ENCODE measurements at regions not wholly inside any gene's neighbourhood (a gene's known extent, or its start where the extent isn't known, plus 50 kb on each side); places are given as distances from the start of the nearest gene placed in this dataset.

GRCh38 chr1:239757716-239758115, 334.0 kb upstream of the FMN2 start:
- H3K4me3 ChIP-seq, result no peak overlapping the region
- no peaks in the 10 kb centered on the region for H3K9me3 ChIP-seq
- no peaks in the 10 kb centered on the region for H3K27me3 ChIP-seq
- intact Hi-C loops (cut with DNase I), result no loop called here
- H3K4me1 ChIP-seq, result no peaks in the 10 kb centered on the region
- TF ChIP-seq POLR2AphosphoS5 (IDR thresholded peaks at IDR 0.05; ENCODE audit: insufficient read depth in 1 of 2, low read depth in 1 of 2), result no peak
- no peak for TF ChIP-seq CTCF (IDR thresholded peaks at IDR 0.05)
- no peak for TF ChIP-seq POLR2A (IDR thresholded peaks at IDR 0.05)
- no peak for DNase-seq (ENCODE audit: extremely low spot score in 2 of 2)
- no peak overlapping the region for H3K27ac ChIP-seq
- H3K36me3 ChIP-seq, result no peaks in the 10 kb centered on the region

GRCh38 chr1:239758756-239759155, 332.9 kb upstream of the FMN2 start:
- intact Hi-C loops (cut with DNase I), result no loop called here
- H3K27ac ChIP-seq, result no peak overlapping the region
- TF ChIP-seq POLR2A (IDR thresholded peaks at IDR 0.05) (no peak), POLR2AphosphoS5 (IDR thresholded peaks at IDR 0.05; ENCODE audit: insufficient read depth in 1 of 2, low read depth in 1 of 2) (no peak)
- no peak overlapping the region for H3K4me3 ChIP-seq
- no peak for DNase-seq (ENCODE audit: extremely low spot score in 2 of 2)
- H3K9me3 ChIP-seq, result no peaks in the 10 kb centered on the region
- no peaks in the 10 kb centered on the region for H3K4me1 ChIP-seq
- H3K27me3 ChIP-seq, result no peaks in the 10 kb centered on the region
- no peaks in the 10 kb centered on the region for H3K36me3 ChIP-seq

- intact Hi-C loops (cut with DNase I), result no loop called here
- no peak for DNase-seq (ENCODE audit: extremely low spot score in 2 of 2)
- no peak overlapping the region for H3K4me3 ChIP-seq
- H3K27me3 ChIP-seq, result no peaks in the 10 kb centered on the region
- H3K4me1 ChIP-seq, result no peaks in the 10 kb centered on the region
- TF ChIP-seq POLR2AphosphoS5 (IDR thresholded peaks at IDR 0.05; ENCODE audit: insufficient read depth in 1 of 2, low read depth in 1 of 2), result no peak
- no peak for TF ChIP-seq POLR2A (IDR thresholded peaks at IDR 0.05)
- TF ChIP-seq CTCF (IDR thresholded peaks at IDR 0.05), result no peak
- no peaks in the 10 kb centered on the region for H3K36me3 ChIP-seq
- no peaks in the 10 kb centered on the region for H3K9me3 ChIP-seq
- no peak overlapping the region for H3K27ac ChIP-seq
These were observed 330.2 kb upstream of the FMN2 start for GRCh38 chr1:239761509-239761908.

GRCh38 chr1:239763850-239764249, 327.8 kb upstream of the FMN2 start:
- H3K9me3 ChIP-seq, result no peaks in the 10 kb centered on the region
- intact Hi-C loops (cut with DNase I), result no loop called here
- TF ChIP-seq CTCF (IDR thresholded peaks at IDR 0.05) (no peak), POLR2A (IDR thresholded peaks at IDR 0.05) (no peak), POLR2AphosphoS5 (IDR thresholded peaks at IDR 0.05; ENCODE audit: insufficient read depth in 1 of 2, low read depth in 1 of 2) (no peak)
- H3K36me3 ChIP-seq, result no peaks in the 10 kb centered on the region
- no peak overlapping the region for H3K4me3 ChIP-seq
- no peak overlapping the region for H3K27ac ChIP-seq
- DNase-seq (ENCODE audit: extremely low spot score in 2 of 2), result no peak
- H3K4me1 ChIP-seq, result no peaks in the 10 kb centered on the region
- H3K27me3 ChIP-seq, result no peaks in the 10 kb centered on the region

GRCh38 chr1:239764546-239764945, 327.1 kb upstream of the FMN2 start:
- no peak overlapping the region for H3K4me3 ChIP-seq
- no peaks in the 10 kb centered on the region for H3K27me3 ChIP-seq
- H3K27ac ChIP-seq, result no peak overlapping the region
- no peak for TF ChIP-seq POLR2AphosphoS5 (IDR thresholded peaks at IDR 0.05; ENCODE audit: insufficient read depth in 1 of 2, low read depth in 1 of 2)
- no peak for TF ChIP-seq CTCF (IDR thresholded peaks at IDR 0.05)
- TF ChIP-seq POLR2A (IDR thresholded peaks at IDR 0.05), result no peak
- no peaks in the 10 kb centered on the region for H3K36me3 ChIP-seq
- no peaks in the 10 kb centered on the region for H3K4me1 ChIP-seq
- H3K9me3 ChIP-seq, result no peaks in the 10 kb centered on the region
- intact Hi-C loops (cut with DNase I), result no loop called here
- no peak for DNase-seq (ENCODE audit: extremely low spot score in 2 of 2)

- Histone ChIP-seq H3K27ac (no peak overlapping the region), H3K4me1 (no peaks in the 10 kb centered on the region), H3K27me3 (no peaks in the 10 kb centered on the region), H3K4me3 (no peak overlapping the region), H3K36me3 (no peaks in the 10 kb centered on the region), H3K9me3 (no peaks in the 10 kb centered on the region)
- no peak for DNase-seq (ENCODE audit: extremely low spot score in 2 of 2)
- no peak for TF ChIP-seq POLR2AphosphoS5 (IDR thresholded peaks at IDR 0.05; ENCODE audit: insufficient read depth in 1 of 2, low read depth in 1 of 2)
- TF ChIP-seq POLR2A (IDR thresholded peaks at IDR 0.05), result no peak
- TF ChIP-seq CTCF (IDR thresholded peaks at IDR 0.05), result no peak
- intact Hi-C loops (cut with DNase I), result no loop called here
These were observed 326.5 kb upstream of the FMN2 start for GRCh38 chr1:239765163-239765562.

Data from vagina (tissue), 2 donors.